HCT116 (cell line): ENCODE measurements at regions not wholly inside any gene's neighbourhood (a gene's known extent, or its start where the extent isn't known, plus 50 kb on each side); places are given as distances from the start of the nearest gene placed in this dataset.

Source experiments
- ATAC-seq: fragments of 200-7000 bp; cut with Tn5 transposase; 2 replicates; pipeline ENCODE4 v1.9.1; 2020; ENCODE audit warnings: mild to moderate bottlenecking, moderate library complexity
- BruUV-seq: library from RNA; stranded (reverse); fragments of 400-500 nt; replicated peaks from 2 replicates; lab custom pipeline; 2021; lab: Mats Ljungman, UMichigan
- CTCF ChIA-PET: fragments of 300-600 bp; sonication (Branson Sonifier 250); formaldehyde crosslinking; loops from one replicate; lab custom pipeline; 2021; ENCODE audit warnings: antibody characterized with exemption; lab: Charles Lee
- POLR2A ChIA-PET: fragments of 300-600, 350-600 bp; sonication (Branson Sonifier 250); formaldehyde crosslinking; loops from one replicate; lab custom pipeline; 2021; ENCODE audit warnings: antibody characterized with exemption; lab: Charles Lee
- RAD21 ChIA-PET, 2 experiments: fragments of 300-600 bp; sonication (Branson Sonifier 250); formaldehyde crosslinking; loops; one replicate each; lab custom pipeline; 2023; ENCODE audit warnings: low total read pairs in 2 of 2; ENCODE audit not compliant: uncharacterized antibody in 2 of 2, unreplicated experiment in 2 of 2, low non-redundant PET in 1 of 2; lab: Charles Lee
- DNase-seq: peaks from one replicate; pipeline ENCODE4 v3.0.0-alpha.2; 2010; ENCODE audit warnings: low read depth, low spot score
- H2AFZ ChIP-seq: fragments of 200-600 bp; shearing (Covaris generic), sonication (generic); 2 replicates; pipeline ENCODE4 v1.6.1; 2017; ENCODE audit warnings: low read depth, mixed run types, mixed read lengths, antibody characterized with exemption, low read length; ENCODE audit not compliant: poor library complexity, severe bottlenecking
- H3K27ac ChIP-seq: 2 replicates; pipeline ENCODE4 v1.5.1; 2012; ENCODE audit warnings: low read depth, low read length
- H3K27me3 ChIP-seq: fragments of 200-600 bp; sonication (generic); 2 replicates; pipeline ENCODE4 v1.6.1; 2016; ENCODE audit warnings: mixed run types, low read length, mixed read lengths; ENCODE audit not compliant: insufficient read depth
- H3K36me3 ChIP-seq, 2 experiments: fragments of 200-500 bp in 1 of 2; fragments of 200-600 bp in 1 of 2; sonication (Bioruptor generic) in 1 of 2; sonication (generic) in 1 of 2; 2 replicates each; pipeline versions ENCODE4 v1.5.1 to v1.6.1; 2014 to 2016; ENCODE audit warnings: low read length in 2 of 2, inconsistent platforms in 1 of 2, mixed read lengths in 1 of 2, mixed run types in 1 of 2; ENCODE audit not compliant: insufficient read depth in 2 of 2, control insufficient read depth in 1 of 2
- H3K4me1 ChIP-seq, 2 experiments: fragments of 200-600 bp in 1 of 2; sonication (generic) in 1 of 2; 2 replicates each; pipeline versions ENCODE4 v1.5.1 to v1.6.1; 2012 to 2017; ENCODE audit warnings: low read length in 2 of 2, inconsistent platforms in 1 of 2, mild to moderate bottlenecking in 1 of 2, mixed read lengths in 1 of 2, mixed run types in 1 of 2, moderate library complexity in 1 of 2; ENCODE audit not compliant: insufficient read depth in 2 of 2, control insufficient read depth in 1 of 2
- H3K4me2 ChIP-seq: fragments of 200-600 bp; sonication (generic); 2 replicates; pipeline ENCODE4 v1.6.1; 2017; ENCODE audit warnings: mixed run types, low read length, mixed read lengths
- H3K4me3 ChIP-seq, 2 experiments: fragments of 200-600 bp in 1 of 2; sonication (generic) in 1 of 2; replicated peaks in 1 of 2; 2 replicates each; pipeline ENCODE4 v1.5.1; 2011 to 2016; ENCODE audit warnings: low read length in 2 of 2, control low read depth in 1 of 2, low read depth in 1 of 2, mild to moderate bottlenecking in 1 of 2, mixed read lengths in 1 of 2, mixed run types in 1 of 2
- H3K79me2 ChIP-seq: fragments of 200-600 bp; sonication (generic); 2 replicates; pipeline ENCODE4 v1.6.1; 2017; ENCODE audit warnings: mild to moderate bottlenecking, mixed run types, low read length, moderate library complexity, mixed read lengths; ENCODE audit not compliant: insufficient read depth
- H3K9ac ChIP-seq: fragments of 200-600 bp; sonication (generic); 2 replicates; pipeline ENCODE4 v1.6.1; 2016; ENCODE audit warnings: low read length, mixed read lengths
- H3K9me2 ChIP-seq: fragments of 200-600 bp; sonication (generic), shearing (Covaris generic); 2 replicates; pipeline ENCODE4 v1.6.1; 2017; ENCODE audit warnings: mixed run types, mild to moderate bottlenecking, moderate library complexity; ENCODE audit not compliant: insufficient read depth
- H3K9me3 ChIP-seq, 2 experiments: fragments of 200-500 bp in 1 of 2; fragments of 200-600 bp in 1 of 2; sonication (Bioruptor generic) in 1 of 2; sonication (generic) in 1 of 2; 2 replicates each; pipeline ENCODE4 v1.6.1; 2014 to 2017; ENCODE audit warnings: low read length in 2 of 2, mixed read lengths in 2 of 2, inconsistent platforms in 1 of 2, low read depth in 1 of 2, mild to moderate bottlenecking in 1 of 2, mixed run types in 1 of 2, moderate library complexity in 1 of 2; ENCODE audit not compliant: control insufficient read depth in 1 of 2, insufficient read depth in 1 of 2
- H4K20me1 ChIP-seq: fragments of 200-600 bp; sonication (generic), shearing (Covaris generic); 2 replicates; pipeline ENCODE4 v1.6.1; 2017; ENCODE audit warnings: mixed run types, mild to moderate bottlenecking, moderate library complexity; ENCODE audit not compliant: insufficient read depth
- CEBPB ChIP-seq: IDR thresholded peaks from 2 replicates; pipeline ENCODE4 v1.6.1; 2012; ENCODE audit warnings: low read depth
- CTCF ChIP-seq, 3 experiments: fragments of 200-600 bp in 1 of 3; sonication (generic) in 1 of 3; IDR thresholded peaks in 2 of 3; conservative IDR thresholded peaks in 1 of 3; 2 replicates each; pipeline ENCODE4 v1.5.1; 2012 to 2017; ENCODE audit warnings: low read depth in 2 of 3, low read length in 2 of 3, antibody characterized with exemption in 1 of 3, borderline replicate concordance in 1 of 3, control low read depth in 1 of 3, mild to moderate bottlenecking in 1 of 3, mixed read lengths in 1 of 3, mixed run types in 1 of 3, moderate library complexity in 1 of 3; ENCODE audit not compliant: insufficient read depth in 1 of 3
- ELF1 ChIP-seq: IDR thresholded peaks from 2 replicates; pipeline ENCODE4 v1.6.1; 2012; ENCODE audit warnings: low read depth, borderline replicate concordance
- EZH2phosphoT487 ChIP-seq: fragments of 200-600 bp; IDR thresholded peaks from 2 replicates; pipeline ENCODE4 v1.6.1; 2018; ENCODE audit warnings: antibody characterized with exemption, borderline replicate concordance
- JUND ChIP-seq: IDR thresholded peaks from 2 replicates; pipeline ENCODE4 v1.6.1; 2012
- POLR2A ChIP-seq: IDR thresholded peaks from 2 replicates; pipeline ENCODE4 v1.7.0; 2011; ENCODE audit warnings: borderline replicate concordance; ENCODE audit not compliant: insufficient read depth, insufficient read length; ENCODE audit errors: extremely low read depth
- SP1 ChIP-seq: IDR thresholded peaks from 2 replicates; pipeline ENCODE4 v1.6.1; 2012; ENCODE audit warnings: low read depth
- SRF ChIP-seq: IDR thresholded peaks from 2 replicates; pipeline ENCODE4 v1.6.1; 2012; ENCODE audit warnings: low read depth
- TCF7L2 ChIP-seq: IDR thresholded peaks from 2 replicates; pipeline ENCODE4 v1.7.0; 2011; ENCODE audit warnings: borderline replicate concordance, inconsistent platforms; ENCODE audit not compliant: insufficient read depth, insufficient read length; ENCODE audit errors: extremely low read depth
- intact Hi-C: fragments of 100-400 bp; cut with micrococcal nuclease; formaldehyde crosslinking; loops from 2 replicates; pipeline ENCODE4 v1.10.0; 2022
- TF ChIP-seq, protein P1 (sequence below): IDR thresholded peaks from 2 replicates; pipeline ENCODE4 v1.6.1; 2012; ENCODE audit warnings: low read depth
- TF ChIP-seq, protein P2 (sequence below): IDR thresholded peaks from 2 replicates; pipeline ENCODE4 v1.6.1; 2012
- TF ChIP-seq, protein P3 (sequence below): IDR thresholded peaks from 2 replicates; pipeline ENCODE4 v1.6.1; 2012
- TF ChIP-seq, protein P4 (sequence below): IDR thresholded peaks from 2 replicates; pipeline ENCODE4 v1.6.1; 2011; ENCODE audit warnings: mild to moderate bottlenecking, low read length, moderate library complexity; ENCODE audit not compliant: insufficient replicate concordance; ENCODE audit errors: extremely low read depth

DNA sequence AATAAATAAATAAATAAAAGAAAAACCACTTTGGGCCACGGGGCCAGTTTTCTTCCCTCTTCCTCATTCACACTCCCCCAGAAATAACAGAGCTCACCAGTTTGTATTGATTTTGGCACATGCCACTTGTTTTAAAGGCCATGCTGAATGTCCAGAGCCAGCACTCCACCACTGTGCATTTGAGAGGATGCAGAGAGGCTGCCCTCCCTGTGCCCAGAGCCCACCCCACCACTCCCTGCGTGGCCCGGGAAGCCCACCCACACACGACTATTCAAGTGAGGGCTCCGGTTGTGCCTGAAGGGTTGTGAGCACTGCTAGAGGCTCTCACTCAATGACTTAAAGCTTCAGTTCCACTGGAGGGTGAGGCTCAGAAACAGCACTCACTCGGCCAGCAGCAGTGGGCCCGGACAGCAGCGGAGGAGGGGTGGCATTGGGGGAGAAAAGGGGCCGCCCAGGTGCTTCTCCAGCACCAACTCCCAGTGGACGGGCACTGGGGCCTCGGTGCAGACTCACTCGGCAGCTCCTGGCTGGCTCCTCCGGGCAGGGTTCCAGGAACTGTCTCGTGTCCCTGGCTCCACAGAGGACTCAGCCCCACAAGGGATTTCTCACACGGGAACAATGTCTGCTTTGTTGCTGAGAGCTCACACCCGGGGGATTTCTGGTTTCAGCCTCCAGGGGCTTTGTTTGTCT lies 112.7 kb downstream of the SHANK2 start (continued):
- TF ChIP-seq, protein P1, sequence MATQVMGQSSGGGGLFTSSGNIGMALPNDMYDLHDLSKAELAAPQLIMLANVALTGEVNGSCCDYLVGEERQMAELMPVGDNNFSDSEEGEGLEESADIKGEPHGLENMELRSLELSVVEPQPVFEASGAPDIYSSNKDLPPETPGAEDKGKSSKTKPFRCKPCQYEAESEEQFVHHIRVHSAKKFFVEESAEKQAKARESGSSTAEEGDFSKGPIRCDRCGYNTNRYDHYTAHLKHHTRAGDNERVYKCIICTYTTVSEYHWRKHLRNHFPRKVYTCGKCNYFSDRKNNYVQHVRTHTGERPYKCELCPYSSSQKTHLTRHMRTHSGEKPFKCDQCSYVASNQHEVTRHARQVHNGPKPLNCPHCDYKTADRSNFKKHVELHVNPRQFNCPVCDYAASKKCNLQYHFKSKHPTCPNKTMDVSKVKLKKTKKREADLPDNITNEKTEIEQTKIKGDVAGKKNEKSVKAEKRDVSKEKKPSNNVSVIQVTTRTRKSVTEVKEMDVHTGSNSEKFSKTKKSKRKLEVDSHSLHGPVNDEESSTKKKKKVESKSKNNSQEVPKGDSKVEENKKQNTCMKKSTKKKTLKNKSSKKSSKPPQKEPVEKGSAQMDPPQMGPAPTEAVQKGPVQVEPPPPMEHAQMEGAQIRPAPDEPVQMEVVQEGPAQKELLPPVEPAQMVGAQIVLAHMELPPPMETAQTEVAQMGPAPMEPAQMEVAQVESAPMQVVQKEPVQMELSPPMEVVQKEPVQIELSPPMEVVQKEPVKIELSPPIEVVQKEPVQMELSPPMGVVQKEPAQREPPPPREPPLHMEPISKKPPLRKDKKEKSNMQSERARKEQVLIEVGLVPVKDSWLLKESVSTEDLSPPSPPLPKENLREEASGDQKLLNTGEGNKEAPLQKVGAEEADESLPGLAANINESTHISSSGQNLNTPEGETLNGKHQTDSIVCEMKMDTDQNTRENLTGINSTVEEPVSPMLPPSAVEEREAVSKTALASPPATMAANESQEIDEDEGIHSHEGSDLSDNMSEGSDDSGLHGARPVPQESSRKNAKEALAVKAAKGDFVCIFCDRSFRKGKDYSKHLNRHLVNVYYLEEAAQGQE: no peak

- Histone ChIP-seq H3K27ac (no peak overlapping the region), H3K9me2 (no peaks in the 10 kb centered on the region), H4K20me1 (no peaks in the 10 kb centered on the region), H3K9me3 (no peaks in the 10 kb centered on the region), H3K79me2 (no peaks in the 10 kb centered on the region), H3K9ac (no peak overlapping the region), H3K4me3 (no peak overlapping the region), H3K4me2 (no peak overlapping the region), H3K4me1 (no peaks in the 10 kb centered on the region), H2AFZ (no peak overlapping the region), H3K27me3 (no peaks in the 10 kb centered on the region), H3K36me3 (no peaks in the 10 kb centered on the region)
- no TSS peak for BruUV-seq
- RAD21 ChIA-PET: no interaction called here
- CTCF ChIA-PET: no interaction called here
- POLR2A ChIA-PET: no interaction called here
- ATAC-seq (no peak), DNase-seq (no peak)
- intact Hi-C loops: no loop called here
- TF ChIP-seq SP1 (no peak), CTCF (IDR thresholded peaks at IDR 0.05 in 2 of 3, conservative IDR thresholded peaks at IDR 0.05 in 1 of 3; ENCODE audit: borderline replicate concordance in 1 of 3, insufficient read depth in 1 of 3, low read depth in 2 of 3, low read length in 2 of 3) (no peak), TCF7L2 (no peak), CEBPB (no peak), SRF (no peak), POLR2A (no peak), EZH2phosphoT487 (no peak), ELF1 (no peak), JUND (no peak)
- TF ChIP-seq, protein P2, sequence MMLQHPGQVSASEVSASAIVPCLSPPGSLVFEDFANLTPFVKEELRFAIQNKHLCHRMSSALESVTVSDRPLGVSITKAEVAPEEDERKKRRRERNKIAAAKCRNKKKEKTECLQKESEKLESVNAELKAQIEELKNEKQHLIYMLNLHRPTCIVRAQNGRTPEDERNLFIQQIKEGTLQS: no peak
- TF ChIP-seq, protein P3, sequence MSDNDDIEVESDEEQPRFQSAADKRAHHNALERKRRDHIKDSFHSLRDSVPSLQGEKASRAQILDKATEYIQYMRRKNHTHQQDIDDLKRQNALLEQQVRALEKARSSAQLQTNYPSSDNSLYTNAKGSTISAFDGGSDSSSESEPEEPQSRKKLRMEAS: no peak
- TF ChIP-seq, protein P4, sequence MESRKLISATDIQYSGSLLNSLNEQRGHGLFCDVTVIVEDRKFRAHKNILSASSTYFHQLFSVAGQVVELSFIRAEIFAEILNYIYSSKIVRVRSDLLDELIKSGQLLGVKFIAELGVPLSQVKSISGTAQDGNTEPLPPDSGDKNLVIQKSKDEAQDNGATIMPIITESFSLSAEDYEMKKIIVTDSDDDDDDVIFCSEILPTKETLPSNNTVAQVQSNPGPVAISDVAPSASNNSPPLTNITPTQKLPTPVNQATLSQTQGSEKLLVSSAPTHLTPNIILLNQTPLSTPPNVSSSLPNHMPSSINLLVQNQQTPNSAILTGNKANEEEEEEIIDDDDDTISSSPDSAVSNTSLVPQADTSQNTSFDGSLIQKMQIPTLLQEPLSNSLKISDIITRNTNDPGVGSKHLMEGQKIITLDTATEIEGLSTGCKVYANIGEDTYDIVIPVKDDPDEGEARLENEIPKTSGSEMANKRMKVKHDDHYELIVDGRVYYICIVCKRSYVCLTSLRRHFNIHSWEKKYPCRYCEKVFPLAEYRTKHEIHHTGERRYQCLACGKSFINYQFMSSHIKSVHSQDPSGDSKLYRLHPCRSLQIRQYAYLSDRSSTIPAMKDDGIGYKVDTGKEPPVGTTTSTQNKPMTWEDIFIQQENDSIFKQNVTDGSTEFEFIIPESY: no peak
These were observed 113.5 kb downstream of the SHANK2 start for GRCh38 chr11:71138737-71139425.
